ENCODE measurements at regions not wholly inside any gene's neighbourhood (a gene's known extent, or its start where the extent isn't known, plus 50 kb on each side); places are given as distances from the start of the nearest gene placed in this dataset.

DNA sequence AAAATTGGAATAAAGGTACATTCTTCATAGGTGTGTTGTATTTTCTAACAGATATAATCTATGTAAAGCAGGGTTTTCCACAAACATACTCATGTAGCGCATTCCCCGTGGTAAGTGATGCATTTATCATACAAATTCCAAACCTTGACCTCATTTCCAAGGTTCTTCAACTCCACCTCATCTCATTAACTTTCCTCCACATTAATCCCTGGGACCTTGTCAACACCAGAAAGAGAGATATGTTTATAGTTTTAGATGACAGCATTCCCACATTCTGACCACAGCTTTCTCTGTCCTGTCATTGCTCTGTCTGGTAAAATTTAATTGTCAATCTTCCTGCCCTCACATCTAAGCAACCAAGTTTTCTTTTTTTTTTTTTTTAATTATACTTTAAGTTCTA is 415.1 kb downstream of the TMEM161B start:
- Histone ChIP-seq H3K36me3 (ENCODE audit: insufficient read depth, low read length) (no peaks in the 10 kb centered on the region), H2AFZ (ENCODE audit: low read depth, low read length) (no peak overlapping the region), H3K9ac (ENCODE audit: low read length) (no peak overlapping the region), H3K4me2 (ENCODE audit: low read length) (no peak overlapping the region), H3K27me3 (ENCODE audit: insufficient read depth, low read depth, low read length) (no peaks in the 10 kb centered on the region), H3K79me2 (replicated peaks; ENCODE audit: insufficient read depth, low read length) (no peaks in the 10 kb centered on the region), H3K9me3 (ENCODE audit: low read length) (no peaks in the 10 kb centered on the region), H4K20me1 (ENCODE audit: insufficient read depth) (no peaks in the 10 kb centered on the region), H3K4me3 (ENCODE audit: low read length) (no peak overlapping the region), H3F3A (ENCODE audit: insufficient read depth, low read length, poor library complexity, severe bottlenecking) (no peaks in the 10 kb centered on the region), H3K27ac (ENCODE audit: low read length) (no peak overlapping the region), H3K9me2 (ENCODE audit: insufficient read depth, low read length) (no peaks in the 10 kb centered on the region)
- no peak for TF ChIP-seq RAD21 (conservative IDR thresholded peaks at IDR 0.05)
- TF ChIP-seq MXI1 (conservative IDR thresholded peaks at IDR 0.05; ENCODE audit: poor library complexity, severe bottlenecking): no peak
- no peak for TF ChIP-seq POLR2AphosphoS5 (IDR thresholded peaks at IDR 0.05)
- TF ChIP-seq, protein P1, sequence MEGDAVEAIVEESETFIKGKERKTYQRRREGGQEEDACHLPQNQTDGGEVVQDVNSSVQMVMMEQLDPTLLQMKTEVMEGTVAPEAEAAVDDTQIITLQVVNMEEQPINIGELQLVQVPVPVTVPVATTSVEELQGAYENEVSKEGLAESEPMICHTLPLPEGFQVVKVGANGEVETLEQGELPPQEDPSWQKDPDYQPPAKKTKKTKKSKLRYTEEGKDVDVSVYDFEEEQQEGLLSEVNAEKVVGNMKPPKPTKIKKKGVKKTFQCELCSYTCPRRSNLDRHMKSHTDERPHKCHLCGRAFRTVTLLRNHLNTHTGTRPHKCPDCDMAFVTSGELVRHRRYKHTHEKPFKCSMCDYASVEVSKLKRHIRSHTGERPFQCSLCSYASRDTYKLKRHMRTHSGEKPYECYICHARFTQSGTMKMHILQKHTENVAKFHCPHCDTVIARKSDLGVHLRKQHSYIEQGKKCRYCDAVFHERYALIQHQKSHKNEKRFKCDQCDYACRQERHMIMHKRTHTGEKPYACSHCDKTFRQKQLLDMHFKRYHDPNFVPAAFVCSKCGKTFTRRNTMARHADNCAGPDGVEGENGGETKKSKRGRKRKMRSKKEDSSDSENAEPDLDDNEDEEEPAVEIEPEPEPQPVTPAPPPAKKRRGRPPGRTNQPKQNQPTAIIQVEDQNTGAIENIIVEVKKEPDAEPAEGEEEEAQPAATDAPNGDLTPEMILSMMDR (IDR thresholded peaks at IDR 0.05; ENCODE audit: poor library complexity, severe bottlenecking): no peak
- TF ChIP-seq, protein P2, sequence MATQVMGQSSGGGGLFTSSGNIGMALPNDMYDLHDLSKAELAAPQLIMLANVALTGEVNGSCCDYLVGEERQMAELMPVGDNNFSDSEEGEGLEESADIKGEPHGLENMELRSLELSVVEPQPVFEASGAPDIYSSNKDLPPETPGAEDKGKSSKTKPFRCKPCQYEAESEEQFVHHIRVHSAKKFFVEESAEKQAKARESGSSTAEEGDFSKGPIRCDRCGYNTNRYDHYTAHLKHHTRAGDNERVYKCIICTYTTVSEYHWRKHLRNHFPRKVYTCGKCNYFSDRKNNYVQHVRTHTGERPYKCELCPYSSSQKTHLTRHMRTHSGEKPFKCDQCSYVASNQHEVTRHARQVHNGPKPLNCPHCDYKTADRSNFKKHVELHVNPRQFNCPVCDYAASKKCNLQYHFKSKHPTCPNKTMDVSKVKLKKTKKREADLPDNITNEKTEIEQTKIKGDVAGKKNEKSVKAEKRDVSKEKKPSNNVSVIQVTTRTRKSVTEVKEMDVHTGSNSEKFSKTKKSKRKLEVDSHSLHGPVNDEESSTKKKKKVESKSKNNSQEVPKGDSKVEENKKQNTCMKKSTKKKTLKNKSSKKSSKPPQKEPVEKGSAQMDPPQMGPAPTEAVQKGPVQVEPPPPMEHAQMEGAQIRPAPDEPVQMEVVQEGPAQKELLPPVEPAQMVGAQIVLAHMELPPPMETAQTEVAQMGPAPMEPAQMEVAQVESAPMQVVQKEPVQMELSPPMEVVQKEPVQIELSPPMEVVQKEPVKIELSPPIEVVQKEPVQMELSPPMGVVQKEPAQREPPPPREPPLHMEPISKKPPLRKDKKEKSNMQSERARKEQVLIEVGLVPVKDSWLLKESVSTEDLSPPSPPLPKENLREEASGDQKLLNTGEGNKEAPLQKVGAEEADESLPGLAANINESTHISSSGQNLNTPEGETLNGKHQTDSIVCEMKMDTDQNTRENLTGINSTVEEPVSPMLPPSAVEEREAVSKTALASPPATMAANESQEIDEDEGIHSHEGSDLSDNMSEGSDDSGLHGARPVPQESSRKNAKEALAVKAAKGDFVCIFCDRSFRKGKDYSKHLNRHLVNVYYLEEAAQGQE (IDR thresholded peaks at IDR 0.05; ENCODE audit: borderline replicate concordance): no peak
- TF ChIP-seq SMC3 (conservative IDR thresholded peaks at IDR 0.05; ENCODE audit: poor library complexity): no peak
- TF ChIP-seq TAF1 (IDR thresholded peaks at IDR 0.05; ENCODE audit: low read depth): no peak

DNA sequence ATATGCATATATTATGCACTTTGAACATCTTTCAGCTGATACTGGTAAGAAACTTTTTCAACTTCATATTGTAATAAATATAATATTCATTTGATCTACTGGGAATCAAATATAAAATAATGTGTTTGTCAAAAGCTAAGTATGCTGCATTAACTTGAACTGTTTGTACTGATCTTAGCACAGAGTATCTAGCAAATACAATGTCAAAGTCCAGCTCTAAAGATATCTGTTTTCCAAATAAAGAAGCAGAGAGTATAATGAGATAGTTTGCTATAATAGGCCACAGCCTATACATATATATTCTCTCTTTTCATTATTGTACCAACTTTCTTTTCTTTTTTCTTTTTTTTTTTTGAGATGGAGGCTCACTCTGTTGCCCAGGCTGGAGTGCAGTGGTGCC is 417.0 kb downstream of the TMEM161B start:
- no peaks in the 10 kb centered on the region for H3K9me2 ChIP-seq (ENCODE audit: insufficient read depth, low read length)
- H3K9ac ChIP-seq (ENCODE audit: low read length): no peak overlapping the region
- H2AFZ ChIP-seq (ENCODE audit: low read depth, low read length): no peak overlapping the region
- TF ChIP-seq EP300 (conservative IDR thresholded peaks at IDR 0.05; ENCODE audit: poor library complexity, severe bottlenecking) (no peak), RAD21 (conservative IDR thresholded peaks at IDR 0.05) (no peak), MXI1 (conservative IDR thresholded peaks at IDR 0.05; ENCODE audit: poor library complexity, severe bottlenecking) (no peak), EZH2 (IDR thresholded peaks at IDR 0.05; ENCODE audit: borderline replicate concordance, insufficient read depth, low read length, poor library complexity, severe bottlenecking) (no peak), TAF1 (IDR thresholded peaks at IDR 0.05; ENCODE audit: low read depth) (no peak), SMC3 (conservative IDR thresholded peaks at IDR 0.05; ENCODE audit: poor library complexity) (no peak)
- TF ChIP-seq, protein P2 (IDR thresholded peaks at IDR 0.05; ENCODE audit: borderline replicate concordance): no peak
- TF ChIP-seq, protein P1 (IDR thresholded peaks at IDR 0.05; ENCODE audit: poor library complexity, severe bottlenecking): no peak
- H3K27me3 ChIP-seq (ENCODE audit: insufficient read depth, low read depth, low read length): no peaks in the 10 kb centered on the region
- no peaks in the 10 kb centered on the region for H3K36me3 ChIP-seq (ENCODE audit: insufficient read depth, low read length)
- no peak overlapping the region for H3K4me3 ChIP-seq (ENCODE audit: low read length)
- H3K27ac ChIP-seq (ENCODE audit: low read length): no peak overlapping the region
- H3K9me3 ChIP-seq (ENCODE audit: low read length): no peaks in the 10 kb centered on the region
- H4K20me1 ChIP-seq (ENCODE audit: insufficient read depth): no peaks in the 10 kb centered on the region
- no peak overlapping the region for H3K4me2 ChIP-seq (ENCODE audit: low read length)
- H3F3A ChIP-seq (ENCODE audit: insufficient read depth, low read length, poor library complexity, severe bottlenecking): no peaks in the 10 kb centered on the region
- H3K79me2 ChIP-seq (replicated peaks; ENCODE audit: insufficient read depth, low read length): no peaks in the 10 kb centered on the region

All from neural cell (in vitro differentiated cells).